Superior temporal gyrus (tissue), 1 donor: ENCODE measurements at regions not wholly inside any gene's neighbourhood (a gene's known extent, or its start where the extent isn't known, plus 50 kb on each side); places are given as distances from the start of the nearest gene placed in this dataset.
"Not testable (repeated sequence)": the region's sequence is repeated elsewhere in the genome, so short reads cannot be mapped to it uniquely, and the experiment has no call there.

Experiments
- DNase-seq: peaks from one replicate; pipeline ENCODE4 v3.0.0-alpha.2; 2016; ENCODE audit errors: extremely low spot score

- no peak for DNase-seq
Observed at GRCh38 chr10:78585952-78586351, 482.8 kb upstream of the ZMIZ1 start.

- no peak for DNase-seq
Observed at GRCh38 chr10:78588194-78588811, 480.5 kb upstream of the ZMIZ1 start.

GRCh38 chr10:78589687-78590086 lies 479.1 kb upstream of the ZMIZ1 start:
- DNase-seq = no peak

- no peak for DNase-seq
Observed at GRCh38 chr10:78591066-78591465, 477.7 kb upstream of the ZMIZ1 start.

GRCh38 chr10:78594559-78595268 lies 474.1 kb upstream of the ZMIZ1 start:
- no peak for DNase-seq

- DNase-seq = no peak
Observed at GRCh38 chr10:78595269-78595619, 473.5 kb upstream of the ZMIZ1 start.

- no peak for DNase-seq
Observed at GRCh38 chr10:78596556-78596955, 472.2 kb upstream of the ZMIZ1 start.

GRCh38 chr10:78597796-78598555 lies 470.8 kb upstream of the ZMIZ1 start:
- DNase-seq = no peak

- DNase-seq = no peak
Observed at GRCh38 chr10:78599122-78599853, 469.5 kb upstream of the ZMIZ1 start.

GRCh38 chr10:78600121-78600665 lies 468.6 kb upstream of the ZMIZ1 start:
- no peak for DNase-seq

GRCh38 chr10:78600740-78601139 lies 468.0 kb upstream of the ZMIZ1 start:
- no peak for DNase-seq

GRCh38 chr10:78602201-78602932 lies 466.4 kb upstream of the ZMIZ1 start:
- DNase-seq = no peak

- DNase-seq = no peak
Observed at GRCh38 chr10:78604286-78604685, 464.5 kb upstream of the ZMIZ1 start.

- DNase-seq = no peak
Observed at GRCh38 chr10:78604721-78605120, 464.0 kb upstream of the ZMIZ1 start.

- no peak for DNase-seq
Observed at GRCh38 chr10:78605800-78606350, 462.9 kb upstream of the ZMIZ1 start.

- not testable (repeated sequence) for DNase-seq
Observed at GRCh38 chr10:78606766-78607165, 462.0 kb upstream of the ZMIZ1 start.

GRCh38 chr10:78609976-78610375 lies 458.8 kb upstream of the ZMIZ1 start:
- DNase-seq = no peak

GRCh38 chr10:78613132-78613531 lies 455.6 kb upstream of the ZMIZ1 start:
- no peak for DNase-seq

GRCh38 chr10:78614267-78614666 lies 454.5 kb upstream of the ZMIZ1 start:
- no peak for DNase-seq

GRCh38 chr10:78614744-78615143 lies 454.0 kb upstream of the ZMIZ1 start:
- no peak for DNase-seq

- no peak for DNase-seq
Observed at GRCh38 chr10:78616125-78616695, 452.6 kb upstream of the ZMIZ1 start.
